Endothelial cell (in vitro differentiated cells): ENCODE measurements at regions not wholly inside any gene's neighbourhood (a gene's known extent, or its start where the extent isn't known, plus 50 kb on each side); places are given as distances from the start of the nearest gene placed in this dataset.

Source experiments
- DNase-seq: peaks from one replicate; pipeline ENCODE4 v3.0.0; 2021; ENCODE audit warnings: low spot score
- H3K27ac Mint-ChIP-seq: one replicate; pipeline ENCODE4 v1.8.0; 2021; ENCODE audit warnings: mixed read lengths, inconsistent platforms; ENCODE audit not compliant: unreplicated experiment
- H3K27me3 Mint-ChIP-seq: one replicate; pipeline ENCODE4 v1.8.0; 2021; ENCODE audit warnings: mild to moderate bottlenecking, moderate library complexity, mixed read lengths, inconsistent platforms; ENCODE audit not compliant: unreplicated experiment
- H3K36me3 Mint-ChIP-seq: one replicate; pipeline ENCODE4 v1.8.0; 2021; ENCODE audit warnings: mild to moderate bottlenecking, low read depth, mixed read lengths, inconsistent platforms; ENCODE audit not compliant: unreplicated experiment
- H3K4me1 Mint-ChIP-seq: one replicate; pipeline ENCODE4 v1.8.0; 2021; ENCODE audit warnings: mild to moderate bottlenecking, mixed read lengths, inconsistent platforms; ENCODE audit not compliant: unreplicated experiment
- H3K4me3 Mint-ChIP-seq: one replicate; pipeline ENCODE4 v1.8.0; 2021; ENCODE audit warnings: mild to moderate bottlenecking, mixed read lengths, inconsistent platforms; ENCODE audit not compliant: unreplicated experiment
- H3K9me3 Mint-ChIP-seq: one replicate; pipeline ENCODE4 v1.8.0; 2021; ENCODE audit warnings: mixed read lengths, inconsistent platforms; ENCODE audit not compliant: unreplicated experiment
- TF ChIP-seq, protein P1 (sequence below): fragments of 200-600 bp; sonication (generic); IDR thresholded peaks from one replicate; pipeline ENCODE4 v1.5.0; 2021; ENCODE audit warnings: antibody characterized with exemption; ENCODE audit not compliant: unreplicated experiment

DNA sequence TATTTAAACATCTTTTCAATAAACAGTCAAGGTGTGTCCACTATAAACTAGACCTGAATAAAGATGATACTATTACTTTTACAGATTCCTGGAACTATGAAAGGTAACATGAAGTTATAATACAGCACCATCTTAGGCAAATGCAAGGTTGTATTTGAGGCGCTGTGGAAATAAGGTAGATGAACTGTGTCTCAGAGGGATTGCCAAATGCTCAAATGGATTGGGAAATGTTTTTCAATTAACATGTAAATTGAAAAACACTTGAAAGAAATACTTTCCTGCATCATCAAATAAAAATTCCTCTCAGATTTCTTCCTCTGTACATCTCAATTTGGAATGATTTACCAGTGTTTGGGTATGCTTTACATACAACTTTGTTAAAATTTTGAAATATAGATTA, 139.4 kb downstream of the DKK1 start:
- no peak overlapping the region for H3K27ac Mint-ChIP-seq
- H3K36me3 Mint-ChIP-seq, result no peaks in the 10 kb centered on the region
- TF ChIP-seq, protein P1, sequence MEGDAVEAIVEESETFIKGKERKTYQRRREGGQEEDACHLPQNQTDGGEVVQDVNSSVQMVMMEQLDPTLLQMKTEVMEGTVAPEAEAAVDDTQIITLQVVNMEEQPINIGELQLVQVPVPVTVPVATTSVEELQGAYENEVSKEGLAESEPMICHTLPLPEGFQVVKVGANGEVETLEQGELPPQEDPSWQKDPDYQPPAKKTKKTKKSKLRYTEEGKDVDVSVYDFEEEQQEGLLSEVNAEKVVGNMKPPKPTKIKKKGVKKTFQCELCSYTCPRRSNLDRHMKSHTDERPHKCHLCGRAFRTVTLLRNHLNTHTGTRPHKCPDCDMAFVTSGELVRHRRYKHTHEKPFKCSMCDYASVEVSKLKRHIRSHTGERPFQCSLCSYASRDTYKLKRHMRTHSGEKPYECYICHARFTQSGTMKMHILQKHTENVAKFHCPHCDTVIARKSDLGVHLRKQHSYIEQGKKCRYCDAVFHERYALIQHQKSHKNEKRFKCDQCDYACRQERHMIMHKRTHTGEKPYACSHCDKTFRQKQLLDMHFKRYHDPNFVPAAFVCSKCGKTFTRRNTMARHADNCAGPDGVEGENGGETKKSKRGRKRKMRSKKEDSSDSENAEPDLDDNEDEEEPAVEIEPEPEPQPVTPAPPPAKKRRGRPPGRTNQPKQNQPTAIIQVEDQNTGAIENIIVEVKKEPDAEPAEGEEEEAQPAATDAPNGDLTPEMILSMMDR, result no peak
- H3K9me3 Mint-ChIP-seq, result no peaks in the 10 kb centered on the region
- no peak for DNase-seq
- peaks cover 3% of the 10 kb centered on the region for H3K4me1 Mint-ChIP-seq
- H3K4me3 Mint-ChIP-seq, result no peak overlapping the region
- H3K27me3 Mint-ChIP-seq, result no peaks in the 10 kb centered on the region

DNA sequence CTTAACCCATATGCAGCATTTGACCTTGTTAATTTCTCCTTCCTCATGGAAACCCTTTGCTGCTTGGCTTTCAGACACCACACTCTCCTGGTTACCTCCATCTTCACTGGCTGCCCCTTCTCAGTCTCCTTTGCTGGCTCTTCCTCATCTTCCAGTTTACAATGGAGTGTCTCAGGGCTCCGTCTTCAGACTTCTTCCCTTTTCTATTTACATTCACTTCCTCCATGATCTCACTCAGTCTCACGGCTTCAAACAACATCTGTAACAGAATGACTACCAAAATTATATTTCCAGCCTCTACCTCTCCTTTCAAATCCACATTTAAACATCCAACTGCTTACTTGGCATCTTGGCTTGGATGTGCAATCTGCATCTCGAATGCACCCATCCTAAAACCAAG, 140.4 kb downstream of the DKK1 start:
- TF ChIP-seq, protein P1, result no peak
- Mint-ChIP-seq H3K27ac (no peak overlapping the region), H3K36me3 (no peaks in the 10 kb centered on the region), H3K9me3 (no peaks in the 10 kb centered on the region), H3K4me1 (peaks cover 3% of the 10 kb centered on the region), H3K4me3 (no peak overlapping the region), H3K27me3 (no peaks in the 10 kb centered on the region)
- DNase-seq, result no peak

DNA sequence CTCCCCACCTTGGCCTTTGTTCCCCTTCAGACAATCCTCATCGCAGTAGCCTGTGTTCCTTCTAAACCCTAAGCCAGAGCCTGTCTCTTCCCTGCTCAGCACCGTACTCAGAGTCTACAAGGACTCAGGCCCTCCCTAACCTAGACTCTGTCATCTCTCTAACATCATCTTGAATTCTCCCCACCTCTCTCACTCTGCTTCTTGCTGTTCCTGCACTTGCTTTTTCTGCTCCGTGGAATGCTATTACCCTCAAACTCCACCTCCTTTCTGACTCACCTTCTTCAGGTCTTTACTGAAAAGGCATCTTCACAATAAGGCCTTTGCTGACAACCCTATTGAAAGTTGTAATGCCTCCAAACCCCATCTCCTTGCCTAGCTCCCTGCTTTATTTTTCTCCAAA, 141.0 kb downstream of the DKK1 start:
- Mint-ChIP-seq H3K36me3 (no peaks in the 10 kb centered on the region), H3K9me3 (no peaks in the 10 kb centered on the region), H3K4me1 (peaks cover 3% of the 10 kb centered on the region), H3K27ac (no peak overlapping the region), H3K4me3 (no peak overlapping the region), H3K27me3 (no peaks in the 10 kb centered on the region)
- TF ChIP-seq, protein P1, result no peak
- DNase-seq, result no peak

DNA sequence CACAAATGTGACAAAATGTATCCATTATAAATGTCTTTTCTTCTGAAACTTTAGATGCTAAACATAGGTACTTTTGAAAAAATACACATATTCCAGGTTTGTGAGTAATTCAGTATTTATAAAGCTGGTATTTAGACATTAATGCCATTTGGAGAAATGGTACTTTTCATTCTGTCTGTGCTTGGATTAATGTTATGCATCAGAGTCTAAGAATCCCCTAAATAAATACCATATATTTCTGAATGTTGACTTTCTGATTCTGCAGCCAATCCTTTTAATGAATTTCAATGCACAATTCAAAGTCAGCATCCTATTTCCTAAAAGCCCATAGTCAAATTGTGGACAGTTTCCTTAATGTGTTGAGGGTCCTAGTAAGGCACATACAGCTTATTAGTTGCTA, 145.0 kb downstream of the DKK1 start:
- Mint-ChIP-seq H3K36me3 (no peaks in the 10 kb centered on the region), H3K27ac (no peak overlapping the region), H3K27me3 (no peaks in the 10 kb centered on the region), H3K9me3 (no peaks in the 10 kb centered on the region), H3K4me3 (no peak overlapping the region), H3K4me1 (no peaks in the 10 kb centered on the region)
- TF ChIP-seq, protein P1, result no peak
- DNase-seq, result no peak

DNA sequence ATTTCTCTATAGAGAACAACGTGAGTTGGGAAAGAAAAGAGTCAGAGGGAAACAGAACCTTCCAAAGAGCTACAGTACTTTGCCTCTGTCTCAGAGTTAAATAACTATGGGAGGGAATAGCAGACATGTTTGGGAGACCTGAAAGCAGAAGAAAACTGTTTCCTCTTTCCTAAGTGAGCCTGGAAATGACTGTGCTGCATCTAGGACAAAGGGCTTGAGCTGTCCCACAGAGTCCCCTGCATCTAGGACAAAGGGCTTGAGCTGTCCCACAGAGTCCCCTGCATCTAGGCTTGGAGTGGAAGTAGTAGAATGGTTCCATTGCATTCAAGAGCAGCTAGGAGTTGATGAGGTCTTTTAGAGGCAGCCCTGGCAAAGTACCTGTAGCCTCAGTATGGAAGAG, 149.7 kb downstream of the DKK1 start:
- Mint-ChIP-seq H3K27ac (no peak overlapping the region), H3K4me1 (no peaks in the 10 kb centered on the region), H3K9me3 (no peaks in the 10 kb centered on the region), H3K36me3 (no peaks in the 10 kb centered on the region), H3K4me3 (no peak overlapping the region), H3K27me3 (no peaks in the 10 kb centered on the region)
- DNase-seq, result no peak
- TF ChIP-seq, protein P1, result no peak
